ENCODE measurements at regions not wholly inside any gene's neighbourhood (a gene's known extent, or its start where the extent isn't known, plus 50 kb on each side); places are given as distances from the start of the nearest gene placed in this dataset.

GRCh38 chr4:99749445-99750391 lies 66.9 kb upstream of the DAPP1 start:
- TF ChIP-seq CTCF (IDR thresholded peaks at IDR 0.05), result no peak
- no peak for TF ChIP-seq POLR2A (IDR thresholded peaks at IDR 0.05)

Measured in lower leg skin (tissue), 3 donors.